CD4-positive, alpha-beta T cell (primary cell): ENCODE measurements at regions not wholly inside any gene's neighbourhood (a gene's known extent, or its start where the extent isn't known, plus 50 kb on each side); places are given as distances from the start of the nearest gene placed in this dataset.

Experiments used
- ATAC-seq: fragments of 200-7000 bp; cut with Tn5 transposase; one replicate; pipeline ENCODE4 v1.10.0; 2022; ENCODE audit warnings: mild to moderate bottlenecking; ENCODE audit not compliant: poor library complexity
- CTCF ChIA-PET: fragments of 350-600 bp; sonication (Branson Sonifier 250); formaldehyde crosslinking; loops from one replicate; lab custom pipeline; 2021; ENCODE audit warnings: antibody characterized with exemption, inconsistent platforms; lab: Charles Lee
- POLR2A ChIA-PET: fragments of 350-600 bp; sonication (Branson Sonifier 250); formaldehyde crosslinking; loops from one replicate; lab custom pipeline; 2021; ENCODE audit warnings: antibody characterized with exemption, inconsistent platforms; lab: Charles Lee
- DNase-seq, 14 experiments: peaks; one replicate each; pipeline ENCODE4 v3.0.0-alpha.2; 2013 to 2020; ENCODE audit warnings: mixed read lengths in 2 of 14
- H3K27ac ChIP-seq, 2 donors: one replicate each; pipeline versions ENCODE4 v1.5.1 to v1.7.0; 2013; ENCODE audit warnings: low read length in 2 of 2, low read depth in 1 of 2, mild to moderate bottlenecking in 1 of 2
- H3K27me3 ChIP-seq, 2 experiments: 1 replicate in 1 of 2; 2 replicates in 1 of 2; pipeline versions ENCODE4 v1.6.1 to v1.7.0; 2013; ENCODE audit warnings: low read length in 2 of 2, control low read depth in 1 of 2, mild to moderate bottlenecking in 1 of 2, moderate library complexity in 1 of 2; ENCODE audit not compliant: insufficient read depth in 2 of 2, control insufficient read depth in 1 of 2
- H3K36me3 ChIP-seq: one replicate; pipeline ENCODE4 v1.6.1; 2013; ENCODE audit warnings: low read length, control low read depth; ENCODE audit not compliant: insufficient read depth
- H3K4me1 ChIP-seq: one replicate; pipeline ENCODE4 v1.6.1; 2013; ENCODE audit warnings: low read length, control low read depth; ENCODE audit not compliant: insufficient read depth
- H3K4me3 ChIP-seq: one replicate; pipeline ENCODE4 v1.5.1; 2013; ENCODE audit warnings: mild to moderate bottlenecking, low read length, moderate library complexity
- H3K9me3 ChIP-seq, 2 experiments: 1 replicate in 1 of 2; 2 replicates in 1 of 2; pipeline versions ENCODE4 v1.6.1 to v1.7.0; 2013; ENCODE audit warnings: low read length in 2 of 2, mild to moderate bottlenecking in 2 of 2, control low read depth in 1 of 2, moderate library complexity in 1 of 2; ENCODE audit not compliant: control insufficient read depth in 1 of 2, insufficient read depth in 1 of 2
- H3K27ac Mint-ChIP-seq: one replicate; pipeline ENCODE4 v1.8.0; 2020; ENCODE audit warnings: mixed read lengths
- H3K27me3 Mint-ChIP-seq: one replicate; pipeline ENCODE4 v1.8.0; 2021; ENCODE audit warnings: mixed read lengths
- H3K36me3 Mint-ChIP-seq: one replicate; pipeline ENCODE4 v1.8.0; 2021; ENCODE audit warnings: low read depth, mixed read lengths
- H3K4me1 Mint-ChIP-seq: one replicate; pipeline ENCODE4 v1.8.0; 2021; ENCODE audit warnings: low read depth, mixed read lengths
- H3K4me3 Mint-ChIP-seq: one replicate; pipeline ENCODE4 v1.8.0; 2020; ENCODE audit warnings: mild to moderate bottlenecking, mixed read lengths
- H3K9me3 Mint-ChIP-seq: one replicate; pipeline ENCODE4 v1.8.0; 2020; ENCODE audit warnings: mixed read lengths
- intact Hi-C, 2 experiments: fragments of 100-400 bp; cut with DNase I in 1 of 2; cut with micrococcal nuclease in 1 of 2; formaldehyde crosslinking; loops; one replicate each; pipeline versions ENCODE4 v1.15.1 to v1.9.0; 2023 to 2025; cut with DNase I, micrococcal nuclease
- TF ChIP-seq, protein P1 (sequence below): fragments of 200-600 bp; IDR thresholded peaks from one replicate; pipeline ENCODE4 v1.8.0; 2022; ENCODE audit warnings: antibody characterized with exemption, mild to moderate bottlenecking

DNA sequence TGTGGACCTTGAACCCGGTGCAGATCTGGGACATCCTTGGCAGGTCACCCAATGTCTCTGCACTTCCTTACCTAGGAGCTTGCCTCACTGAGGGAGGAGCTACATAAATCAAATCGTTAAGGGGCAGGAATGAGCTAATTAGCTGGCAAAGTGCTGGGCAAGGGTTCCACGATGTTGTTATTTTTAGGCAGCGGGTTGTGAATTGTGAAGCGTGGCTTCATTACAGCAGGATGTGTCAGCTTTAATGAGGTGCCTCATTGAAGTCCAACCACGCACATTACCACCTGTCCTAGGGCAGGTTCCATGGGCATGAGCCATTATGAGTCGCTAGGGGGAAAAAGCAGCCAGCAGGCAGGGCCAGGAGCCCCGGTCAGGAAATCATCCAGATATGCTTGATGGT, 127.0 kb upstream of the AGAP1 start:
- ChIA-PET CTCF (no interaction called here), POLR2A (no interaction called here)
- Histone ChIP-seq H3K4me1 (no peaks in the 10 kb centered on the region), H3K9me3 (peaks cover 0 to 5% of the 10 kb centered on the region in 2 experiments), H3K4me3 (no peak overlapping the region), H3K36me3 (no peaks in the 10 kb centered on the region), H3K27me3 (no peaks in the 10 kb centered on the region), H3K27ac (no peak overlapping the region)
- Mint-ChIP-seq H3K27me3 (peaks cover 13% of the 10 kb centered on the region), H3K4me3 (no peak overlapping the region), H3K27ac (no peak overlapping the region), H3K9me3 (no peaks in the 10 kb centered on the region), H3K36me3 (no peaks in the 10 kb centered on the region), H3K4me1 (no peaks in the 10 kb centered on the region)
- no peak for DNase-seq
- intact Hi-C loops = no loop called here
- TF ChIP-seq, protein P1, sequence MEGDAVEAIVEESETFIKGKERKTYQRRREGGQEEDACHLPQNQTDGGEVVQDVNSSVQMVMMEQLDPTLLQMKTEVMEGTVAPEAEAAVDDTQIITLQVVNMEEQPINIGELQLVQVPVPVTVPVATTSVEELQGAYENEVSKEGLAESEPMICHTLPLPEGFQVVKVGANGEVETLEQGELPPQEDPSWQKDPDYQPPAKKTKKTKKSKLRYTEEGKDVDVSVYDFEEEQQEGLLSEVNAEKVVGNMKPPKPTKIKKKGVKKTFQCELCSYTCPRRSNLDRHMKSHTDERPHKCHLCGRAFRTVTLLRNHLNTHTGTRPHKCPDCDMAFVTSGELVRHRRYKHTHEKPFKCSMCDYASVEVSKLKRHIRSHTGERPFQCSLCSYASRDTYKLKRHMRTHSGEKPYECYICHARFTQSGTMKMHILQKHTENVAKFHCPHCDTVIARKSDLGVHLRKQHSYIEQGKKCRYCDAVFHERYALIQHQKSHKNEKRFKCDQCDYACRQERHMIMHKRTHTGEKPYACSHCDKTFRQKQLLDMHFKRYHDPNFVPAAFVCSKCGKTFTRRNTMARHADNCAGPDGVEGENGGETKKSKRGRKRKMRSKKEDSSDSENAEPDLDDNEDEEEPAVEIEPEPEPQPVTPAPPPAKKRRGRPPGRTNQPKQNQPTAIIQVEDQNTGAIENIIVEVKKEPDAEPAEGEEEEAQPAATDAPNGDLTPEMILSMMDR = no peak
- no peak for ATAC-seq

DNA sequence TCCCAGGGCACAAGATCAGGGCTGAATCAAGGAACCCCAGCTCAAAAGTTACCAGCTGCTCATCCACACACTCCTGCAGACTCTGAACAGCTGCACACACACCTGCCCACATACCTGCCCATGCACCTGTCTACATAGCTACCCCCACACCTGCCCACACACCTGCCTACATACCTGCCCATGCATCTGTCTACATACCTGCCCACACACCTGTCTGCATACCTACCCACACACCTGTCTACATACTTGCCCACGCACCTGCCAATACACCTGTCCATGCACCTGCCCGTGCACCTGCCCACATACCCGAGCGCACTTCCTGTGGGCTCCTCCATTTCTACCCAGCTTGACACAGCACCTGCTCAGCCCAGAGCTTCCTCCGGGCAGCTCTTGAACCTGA, 122.8 kb upstream of the AGAP1 start:
- DNase-seq (no peak), ATAC-seq (no peak)
- Mint-ChIP-seq H3K4me3 (no peak overlapping the region), H3K4me1 (no peaks in the 10 kb centered on the region), H3K36me3 (no peaks in the 10 kb centered on the region), H3K9me3 (no peaks in the 10 kb centered on the region), H3K27ac (no peak overlapping the region), H3K27me3 (peaks cover 6% of the 10 kb centered on the region)
- Histone ChIP-seq H3K4me1 (no peaks in the 10 kb centered on the region), H3K36me3 (no peaks in the 10 kb centered on the region), H3K27me3 (peaks cover 0 to 3% of the 10 kb centered on the region in 2 experiments), H3K9me3 (peaks cover 0 to 9% of the 10 kb centered on the region in 2 experiments), H3K4me3 (no peak overlapping the region), H3K27ac (no peak overlapping the region)
- ChIA-PET CTCF (no interaction called here), POLR2A (no interaction called here)
- TF ChIP-seq, protein P1 = no peak
- intact Hi-C loops = no loop called here

DNA sequence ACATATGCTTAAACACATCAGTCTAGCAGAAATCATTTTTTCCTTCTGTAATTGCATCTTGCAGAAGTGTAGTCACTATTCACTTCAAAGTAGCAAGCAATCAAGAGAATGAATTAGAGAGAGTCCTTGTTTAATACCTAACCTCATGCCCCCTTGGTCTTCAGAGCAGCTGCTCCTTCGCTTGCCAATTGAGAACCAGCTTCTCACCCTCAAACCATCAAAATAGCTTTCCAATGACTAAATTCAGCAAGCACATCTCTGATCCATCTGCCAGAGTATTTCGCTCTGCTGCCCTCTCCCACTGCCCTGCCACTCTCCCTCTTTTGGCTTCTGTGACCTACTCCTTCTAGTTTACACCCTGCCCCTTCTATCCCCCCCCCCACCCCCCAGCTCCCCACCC, 120.7 kb upstream of the AGAP1 start:
- H3K36me3 ChIP-seq = no peaks in the 10 kb centered on the region
- CTCF ChIA-PET = no interaction called here
- Mint-ChIP-seq H3K27me3 (peaks cover 19% of the 10 kb centered on the region), H3K4me3 (no peak overlapping the region), H3K4me1 (no peaks in the 10 kb centered on the region), H3K9me3 (no peaks in the 10 kb centered on the region), H3K36me3 (no peaks in the 10 kb centered on the region), H3K27ac (no peak overlapping the region)
- no peaks in the 10 kb centered on the region for H3K4me1 ChIP-seq
- no peak for DNase-seq
- TF ChIP-seq, protein P1 = no peak
- H3K9me3 ChIP-seq = peaks cover 0 to 3% of the 10 kb centered on the region in 2 experiments
- no peak for ATAC-seq
- intact Hi-C loops = no loop called here
- H3K27me3 ChIP-seq = peaks cover 0 to 7% of the 10 kb centered on the region in 2 experiments
- H3K27ac ChIP-seq = no peak overlapping the region
- H3K4me3 ChIP-seq = no peak overlapping the region
- POLR2A ChIA-PET = no interaction called here
